Calu3 (cell line): ENCODE measurements at regions not wholly inside any gene's neighbourhood (a gene's known extent, or its start where the extent isn't known, plus 50 kb on each side); places are given as distances from the start of the nearest gene placed in this dataset.

Source experiments
- BruUV-seq: library from RNA; stranded (reverse); fragments of 400-500 nt; replicated peaks from 2 replicates; lab custom pipeline; 2021; lab: Mats Ljungman, UMichigan
- CTCF ChIA-PET: fragments of 300-600 bp; sonication (Branson Sonifier 250); formaldehyde crosslinking; loops from one replicate; lab custom pipeline; 2022; ENCODE audit warnings: antibody characterized with exemption; lab: Charles Lee
- DNase-seq: peaks from one replicate; pipeline ENCODE4 v3.0.0; 2022
- H3K27ac Mint-ChIP-seq: one replicate; pipeline ENCODE4 v1.8.0; 2022; ENCODE audit warnings: mixed read lengths; ENCODE audit not compliant: unreplicated experiment
- H3K27me3 Mint-ChIP-seq: one replicate; pipeline ENCODE4 v1.8.0; 2022; ENCODE audit warnings: mixed read lengths; ENCODE audit not compliant: unreplicated experiment
- H3K36me3 Mint-ChIP-seq: one replicate; pipeline ENCODE4 v1.8.0; 2022; ENCODE audit warnings: mild to moderate bottlenecking, moderate library complexity, mixed read lengths; ENCODE audit not compliant: insufficient read depth, unreplicated experiment
- H3K4me1 Mint-ChIP-seq: one replicate; pipeline ENCODE4 v1.8.0; 2022; ENCODE audit warnings: mild to moderate bottlenecking, low read depth, mixed read lengths; ENCODE audit not compliant: unreplicated experiment
- H3K4me3 Mint-ChIP-seq: one replicate; pipeline ENCODE4 v1.8.0; 2022; ENCODE audit warnings: mild to moderate bottlenecking, low read depth, moderate library complexity, mixed read lengths; ENCODE audit not compliant: unreplicated experiment
- H3K9me3 Mint-ChIP-seq: one replicate; pipeline ENCODE4 v1.8.0; 2022; ENCODE audit warnings: low read depth, mixed read lengths; ENCODE audit not compliant: unreplicated experiment
- intact Hi-C: fragments of 100-400 bp; cut with micrococcal nuclease; formaldehyde crosslinking; loops from one replicate; pipeline ENCODE4 v1.10.0; 2022; ENCODE audit not compliant: unreplicated experiment
- TF ChIP-seq, protein P1 (sequence below): fragments of 200-600 bp; IDR thresholded peaks from one replicate; pipeline ENCODE4 v1.8.0; 2022; ENCODE audit warnings: antibody characterized with exemption; ENCODE audit not compliant: unreplicated experiment

DNA sequence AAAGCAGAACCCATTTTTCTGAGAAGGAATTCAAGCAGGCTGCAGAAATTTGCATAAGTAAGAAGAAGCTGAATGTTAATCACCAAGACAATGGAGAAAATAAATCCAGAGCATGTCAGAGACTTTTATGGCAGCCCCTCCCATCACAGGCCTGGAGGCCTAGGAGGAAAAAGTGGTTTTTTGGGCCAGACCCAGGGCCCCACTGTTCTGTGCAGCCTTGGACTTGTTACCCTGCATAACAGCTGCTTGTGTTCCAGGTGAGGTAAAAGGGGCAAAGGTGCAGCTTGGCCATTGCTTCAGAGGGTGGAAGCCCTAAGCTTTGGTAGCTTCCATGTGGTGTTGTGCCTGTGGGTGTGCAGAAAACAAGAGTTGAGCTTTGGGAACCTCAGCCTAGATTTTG lies 1516.2 kb upstream of the PCDH10 start:
- no peak for DNase-seq
- no peaks in the 10 kb centered on the region for H3K36me3 Mint-ChIP-seq
- peaks cover 4% of the 10 kb centered on the region for H3K9me3 Mint-ChIP-seq
- H3K4me1 Mint-ChIP-seq = no peaks in the 10 kb centered on the region
- intact Hi-C loops = no loop called here
- H3K4me3 Mint-ChIP-seq = no peak overlapping the region
- TF ChIP-seq, protein P1, sequence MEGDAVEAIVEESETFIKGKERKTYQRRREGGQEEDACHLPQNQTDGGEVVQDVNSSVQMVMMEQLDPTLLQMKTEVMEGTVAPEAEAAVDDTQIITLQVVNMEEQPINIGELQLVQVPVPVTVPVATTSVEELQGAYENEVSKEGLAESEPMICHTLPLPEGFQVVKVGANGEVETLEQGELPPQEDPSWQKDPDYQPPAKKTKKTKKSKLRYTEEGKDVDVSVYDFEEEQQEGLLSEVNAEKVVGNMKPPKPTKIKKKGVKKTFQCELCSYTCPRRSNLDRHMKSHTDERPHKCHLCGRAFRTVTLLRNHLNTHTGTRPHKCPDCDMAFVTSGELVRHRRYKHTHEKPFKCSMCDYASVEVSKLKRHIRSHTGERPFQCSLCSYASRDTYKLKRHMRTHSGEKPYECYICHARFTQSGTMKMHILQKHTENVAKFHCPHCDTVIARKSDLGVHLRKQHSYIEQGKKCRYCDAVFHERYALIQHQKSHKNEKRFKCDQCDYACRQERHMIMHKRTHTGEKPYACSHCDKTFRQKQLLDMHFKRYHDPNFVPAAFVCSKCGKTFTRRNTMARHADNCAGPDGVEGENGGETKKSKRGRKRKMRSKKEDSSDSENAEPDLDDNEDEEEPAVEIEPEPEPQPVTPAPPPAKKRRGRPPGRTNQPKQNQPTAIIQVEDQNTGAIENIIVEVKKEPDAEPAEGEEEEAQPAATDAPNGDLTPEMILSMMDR = no peak
- CTCF ChIA-PET = no interaction called here
- BruUV-seq = no TSS peak
- no peaks in the 10 kb centered on the region for H3K27me3 Mint-ChIP-seq
- no peak overlapping the region for H3K27ac Mint-ChIP-seq

DNA sequence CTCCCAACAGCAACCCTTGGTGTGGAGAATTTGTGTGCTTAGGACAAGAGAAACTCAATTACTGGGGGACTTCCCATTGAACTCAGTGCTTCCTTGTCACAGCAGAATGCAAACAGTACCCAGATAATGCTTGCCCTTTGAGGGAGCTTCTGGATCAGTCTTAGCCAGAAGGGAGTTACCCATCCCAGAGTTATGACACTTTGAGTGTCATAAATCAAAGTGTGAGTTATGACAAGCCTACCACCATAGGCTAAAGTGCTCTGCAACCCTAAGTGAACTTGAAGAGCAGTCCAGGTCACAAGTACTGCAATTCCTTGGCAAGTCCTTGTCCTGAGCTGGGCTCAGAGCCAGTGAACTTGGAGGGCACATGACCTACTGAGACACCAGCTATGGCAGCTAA lies 1513.9 kb upstream of the PCDH10 start:
- Mint-ChIP-seq H3K27me3 (no peaks in the 10 kb centered on the region), H3K27ac (no peak overlapping the region), H3K9me3 (peaks cover 11% of the 10 kb centered on the region), H3K4me3 (no peak overlapping the region), H3K36me3 (no peaks in the 10 kb centered on the region), H3K4me1 (no peaks in the 10 kb centered on the region)
- DNase-seq = no peak
- TF ChIP-seq, protein P1 = no peak
- BruUV-seq = no TSS peak
- CTCF ChIA-PET = no interaction called here
- intact Hi-C loops = no loop called here

DNA sequence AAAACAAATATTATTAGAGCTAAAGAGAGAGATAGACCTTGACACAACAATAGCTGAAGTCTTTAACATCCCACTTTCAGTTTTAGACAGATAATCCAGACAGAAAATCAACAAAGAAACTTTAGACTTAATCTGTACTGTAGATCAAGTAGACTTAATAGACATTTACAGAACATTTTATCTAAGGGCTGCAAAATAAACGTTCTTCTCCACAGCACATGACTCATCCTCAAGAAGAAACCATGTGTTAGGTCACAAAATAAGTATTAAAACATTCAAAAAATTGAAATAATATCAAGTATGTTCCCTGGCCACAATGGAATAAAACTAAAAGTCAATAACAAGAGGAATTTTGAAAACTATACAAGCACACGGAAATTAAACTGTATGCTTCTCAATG lies 1510.3 kb upstream of the PCDH10 start:
- no peaks in the 10 kb centered on the region for H3K27me3 Mint-ChIP-seq
- BruUV-seq = no TSS peak
- no peaks in the 10 kb centered on the region for H3K36me3 Mint-ChIP-seq
- intact Hi-C loops = no loop called here
- no peak overlapping the region for H3K4me3 Mint-ChIP-seq
- H3K4me1 Mint-ChIP-seq = no peaks in the 10 kb centered on the region
- H3K27ac Mint-ChIP-seq = no peak overlapping the region
- TF ChIP-seq, protein P1 = no peak
- no peak for DNase-seq
- CTCF ChIA-PET = no interaction called here
- peaks cover 11% of the 10 kb centered on the region for H3K9me3 Mint-ChIP-seq

DNA sequence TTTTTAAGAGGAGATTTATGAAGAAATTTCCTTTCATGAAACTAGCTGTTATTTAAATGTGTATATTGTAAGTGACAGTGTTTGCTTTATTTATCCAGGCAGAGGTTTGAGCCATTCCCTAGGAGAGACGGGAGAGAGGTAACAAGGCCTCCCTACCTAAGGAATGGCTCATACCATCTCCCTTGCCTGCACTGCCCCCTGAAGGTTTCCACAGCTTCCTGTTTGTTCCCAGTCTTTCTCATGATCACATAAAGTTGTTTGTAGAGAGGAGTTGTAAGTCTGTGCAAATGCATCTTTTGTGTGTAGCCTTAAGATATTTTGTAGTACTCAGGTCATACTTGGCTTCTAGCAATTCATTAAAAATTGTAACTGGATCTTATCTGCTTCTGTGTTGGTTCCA lies 1504.5 kb upstream of the PCDH10 start:
- TF ChIP-seq, protein P1 = no peak
- Mint-ChIP-seq H3K4me1 (no peaks in the 10 kb centered on the region), H3K36me3 (no peaks in the 10 kb centered on the region), H3K27me3 (no peaks in the 10 kb centered on the region), H3K27ac (no peak overlapping the region), H3K4me3 (no peak overlapping the region), H3K9me3 (no peaks in the 10 kb centered on the region)
- CTCF ChIA-PET = no interaction called here
- BruUV-seq = no TSS peak
- DNase-seq = peak; percentile 13
- intact Hi-C loops = loop anchor here (2.0 kb wide), 1 partner anchor 552 kb away; no protein-coding TSS in a partner anchor

DNA sequence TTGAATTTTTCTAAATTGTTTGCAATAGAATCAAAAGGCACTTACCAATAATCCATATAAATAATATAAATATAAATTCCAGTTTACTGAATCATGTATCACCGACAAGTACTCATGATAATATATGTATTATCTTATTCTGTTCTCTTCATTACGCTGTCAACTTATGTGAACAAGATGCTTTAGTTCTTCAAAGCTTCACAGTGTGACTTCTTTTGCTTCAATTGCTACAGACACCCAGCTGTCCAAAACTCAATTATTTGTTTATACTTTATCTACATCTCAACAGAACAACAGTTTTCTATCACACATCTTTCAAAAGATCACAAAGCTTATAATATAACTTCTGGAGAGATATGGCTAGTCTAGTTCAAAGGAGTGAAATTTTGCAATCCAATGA lies 1499.9 kb upstream of the PCDH10 start:
- H3K27me3 Mint-ChIP-seq = no peaks in the 10 kb centered on the region
- CTCF ChIA-PET = no interaction called here

More for the DNA sequence above, 1499.9 kb upstream of the PCDH10 start:
- no peak overlapping the region for H3K4me3 Mint-ChIP-seq
- DNase-seq = no peak
- TF ChIP-seq, protein P1 = no peak
- no TSS peak for BruUV-seq
- H3K27ac Mint-ChIP-seq = no peak overlapping the region
- no peaks in the 10 kb centered on the region for H3K4me1 Mint-ChIP-seq
- no peaks in the 10 kb centered on the region for H3K36me3 Mint-ChIP-seq
- intact Hi-C loops = no loop called here
- H3K9me3 Mint-ChIP-seq = no peaks in the 10 kb centered on the region
